Omental fat pad (tissue), 3 donors: ENCODE measurements at regions not wholly inside any gene's neighbourhood (a gene's known extent, or its start where the extent isn't known, plus 50 kb on each side); places are given as distances from the start of the nearest gene placed in this dataset.

ENCODE experiments used
- ATAC-seq: fragments of 150-250 bp; one replicate; pipeline ENCODE4 v1.9.1; 2016; ENCODE audit warnings: mild to moderate bottlenecking, moderate library complexity; ENCODE audit not compliant: low FRiP score
- DNase-seq: peaks from one replicate; pipeline ENCODE4 v3.0.0-alpha.2; 2019; ENCODE audit warnings: low spot score
- TF ChIP-seq, protein P1 (sequence below), 3 donors: fragments of 450-650 bp; IDR thresholded peaks; one replicate each; pipeline ENCODE4 v1.5.1; 2016 to 2017; ENCODE audit warnings: antibody characterized with exemption in 3 of 3, mild to moderate bottlenecking in 3 of 3, moderate library complexity in 2 of 3

GRCh38 chr2:8189316-8189715 lies 492.5 kb upstream of the ID2 start:
- TF ChIP-seq, protein P1, sequence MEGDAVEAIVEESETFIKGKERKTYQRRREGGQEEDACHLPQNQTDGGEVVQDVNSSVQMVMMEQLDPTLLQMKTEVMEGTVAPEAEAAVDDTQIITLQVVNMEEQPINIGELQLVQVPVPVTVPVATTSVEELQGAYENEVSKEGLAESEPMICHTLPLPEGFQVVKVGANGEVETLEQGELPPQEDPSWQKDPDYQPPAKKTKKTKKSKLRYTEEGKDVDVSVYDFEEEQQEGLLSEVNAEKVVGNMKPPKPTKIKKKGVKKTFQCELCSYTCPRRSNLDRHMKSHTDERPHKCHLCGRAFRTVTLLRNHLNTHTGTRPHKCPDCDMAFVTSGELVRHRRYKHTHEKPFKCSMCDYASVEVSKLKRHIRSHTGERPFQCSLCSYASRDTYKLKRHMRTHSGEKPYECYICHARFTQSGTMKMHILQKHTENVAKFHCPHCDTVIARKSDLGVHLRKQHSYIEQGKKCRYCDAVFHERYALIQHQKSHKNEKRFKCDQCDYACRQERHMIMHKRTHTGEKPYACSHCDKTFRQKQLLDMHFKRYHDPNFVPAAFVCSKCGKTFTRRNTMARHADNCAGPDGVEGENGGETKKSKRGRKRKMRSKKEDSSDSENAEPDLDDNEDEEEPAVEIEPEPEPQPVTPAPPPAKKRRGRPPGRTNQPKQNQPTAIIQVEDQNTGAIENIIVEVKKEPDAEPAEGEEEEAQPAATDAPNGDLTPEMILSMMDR (IDR thresholded peaks at IDR 0.05), result no peak
- ATAC-seq (no peak), DNase-seq (no peak)

- TF ChIP-seq, protein P1 (IDR thresholded peaks at IDR 0.05), result no peak
These were observed 491.6 kb upstream of the ID2 start for GRCh38 chr2:8190279-8190678.

DNA sequence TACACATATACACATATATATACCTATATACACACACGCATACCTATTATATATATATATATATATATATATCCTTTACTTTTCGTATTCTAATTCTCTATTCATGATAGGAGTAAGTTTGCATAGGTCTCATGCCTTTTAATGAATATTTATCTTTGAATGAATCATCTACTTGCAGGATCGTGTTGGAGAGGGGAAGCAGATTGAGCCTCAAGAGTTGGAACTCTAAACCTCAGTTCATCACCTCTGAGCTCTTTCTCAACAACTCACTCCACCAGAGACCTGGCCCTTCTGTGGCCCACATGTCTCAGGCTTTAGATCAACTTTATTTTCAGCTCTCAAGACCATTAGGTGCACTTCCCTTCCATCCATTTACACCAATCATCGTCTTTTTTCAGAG lies 490.4 kb upstream of the ID2 start:
- TF ChIP-seq, protein P1 (IDR thresholded peaks at IDR 0.05), result no peak
- ATAC-seq, result no peak

More at GRCh38 chr2:8190279-8190678, 491.6 kb upstream of the ID2 start:
- DNase-seq (no peak), ATAC-seq (no peak)

GRCh38 chr2:8193146-8193545 lies 488.7 kb upstream of the ID2 start:
- no peak for DNase-seq
- ATAC-seq, result no peak
- TF ChIP-seq, protein P1 (IDR thresholded peaks at IDR 0.05), result no peak

More for the DNA sequence above, 490.4 kb upstream of the ID2 start:
- no peak for DNase-seq

GRCh38 chr2:8193686-8194615 lies 487.9 kb upstream of the ID2 start:
- ATAC-seq (no peak), DNase-seq (no peak)
- TF ChIP-seq, protein P1 (IDR thresholded peaks at IDR 0.05), result no peak

GRCh38 chr2:8195784-8196183 lies 486.1 kb upstream of the ID2 start:
- TF ChIP-seq, protein P1 (IDR thresholded peaks at IDR 0.05), result no peak
- ATAC-seq (no peak), DNase-seq (no peak)

- DNase-seq, result no peak
- TF ChIP-seq, protein P1 (IDR thresholded peaks at IDR 0.05), result no peak
- ATAC-seq, result no peak
These were observed 485.5 kb upstream of the ID2 start for GRCh38 chr2:8196316-8196715.
